Fibroblast of pulmonary artery (primary cell): ENCODE measurements at regions not wholly inside any gene's neighbourhood (a gene's known extent, or its start where the extent isn't known, plus 50 kb on each side); places are given as distances from the start of the nearest gene placed in this dataset.
"Not testable (repeated sequence)": the region's sequence is repeated elsewhere in the genome, so short reads cannot be mapped to it uniquely, and the experiment has no call there.

Experiments used
- DNase-seq: peaks from one replicate; pipeline ENCODE4 v3.0.0-alpha.2; 2010; ENCODE audit warnings: low read depth
- H3K4me3 ChIP-seq: replicated peaks from 2 replicates; pipeline ENCODE4 v1.5.1; 2011; ENCODE audit warnings: low read depth, mild to moderate bottlenecking, control low read depth, low read length, moderate library complexity
- CTCF ChIP-seq: IDR thresholded peaks from 2 replicates; pipeline ENCODE4 v1.5.1; 2011; ENCODE audit warnings: mild to moderate bottlenecking, control low read depth, low read length, inconsistent platforms; ENCODE audit errors: missing control alignments

GRCh38 chr11:29061452-29061851 is 953.3 kb downstream of the METTL15 start:
- H3K4me3 ChIP-seq = no peak overlapping the region
- no peak for DNase-seq
- TF ChIP-seq CTCF = no peak

- not testable (repeated sequence) for DNase-seq, H3K4me3 ChIP-seq
These were observed 948.3 kb downstream of the METTL15 start for GRCh38 chr11:29056487-29056886.

GRCh38 chr11:29051935-29052334 is 943.7 kb downstream of the METTL15 start:
- H3K4me3 ChIP-seq = no peak overlapping the region
- no peak for DNase-seq
- TF ChIP-seq CTCF = no peak

GRCh38 chr11:29050962-29051361 is 942.8 kb downstream of the METTL15 start:
- not testable (repeated sequence) for H3K4me3 ChIP-seq, DNase-seq

GRCh38 chr11:29040489-29040888 is 932.3 kb downstream of the METTL15 start:
- no peak for DNase-seq
- no peak for TF ChIP-seq CTCF

GRCh38 chr11:29032384-29033149 is 924.4 kb downstream of the METTL15 start:
- TF ChIP-seq CTCF = no peak
- no peak overlapping the region for H3K4me3 ChIP-seq
- no peak for DNase-seq

More at GRCh38 chr11:29040489-29040888, 932.3 kb downstream of the METTL15 start:
- no peak overlapping the region for H3K4me3 ChIP-seq

- no peak for TF ChIP-seq CTCF
- H3K4me3 ChIP-seq = no peak overlapping the region
- no peak for DNase-seq
These were observed 921.3 kb downstream of the METTL15 start for GRCh38 chr11:29029452-29029851.

GRCh38 chr11:29027436-29027835 is 919.2 kb downstream of the METTL15 start:
- TF ChIP-seq CTCF = no peak
- DNase-seq = no peak
- H3K4me3 ChIP-seq = no peak overlapping the region
